Liver (tissue), 8 donors: ENCODE measurements at regions not wholly inside any gene's neighbourhood (a gene's known extent, or its start where the extent isn't known, plus 50 kb on each side); places are given as distances from the start of the nearest gene placed in this dataset.

Experiments
- DNase-seq: peaks from one replicate; pipeline ENCODE4 v3.0.0-alpha.2; 2017; ENCODE audit warnings: low spot score
- H3K27ac ChIP-seq, 2 donors: one replicate each; pipeline ENCODE4 v1.7.0; 2013; ENCODE audit warnings: inconsistent platforms in 2 of 2, low read length in 2 of 2, control low read depth in 1 of 2, low read depth in 1 of 2, mild to moderate bottlenecking in 1 of 2
- H3K27me3 ChIP-seq, 4 donors: one replicate each; pipeline versions ENCODE4 v1.6.1 to v1.7.0; 2013; ENCODE audit warnings: low read length in 3 of 4, inconsistent platforms in 1 of 4, mild to moderate bottlenecking in 1 of 4, moderate library complexity in 1 of 4; ENCODE audit not compliant: control insufficient read depth in 4 of 4, insufficient read depth in 4 of 4
- H3K36me3 ChIP-seq, 4 donors: one replicate each; pipeline versions ENCODE4 v1.6.1 to v1.7.0; 2013; ENCODE audit warnings: low read length in 3 of 4, mild to moderate bottlenecking in 3 of 4, low read depth in 1 of 4, moderate library complexity in 1 of 4; ENCODE audit not compliant: control insufficient read depth in 4 of 4, insufficient read depth in 3 of 4
- H3K4me1 ChIP-seq, 4 donors: one replicate each; pipeline versions ENCODE4 v1.6.1 to v1.7.0; 2013; ENCODE audit warnings: low read length in 3 of 4, mild to moderate bottlenecking in 3 of 4, moderate library complexity in 1 of 4; ENCODE audit not compliant: control insufficient read depth in 4 of 4, insufficient read depth in 4 of 4
- H3K4me3 ChIP-seq, 3 donors: one replicate each; pipeline versions ENCODE4 v1.6.1 to v1.7.0; 2013; ENCODE audit warnings: low read length in 3 of 3, control low read depth in 1 of 3, low read depth in 1 of 3, mild to moderate bottlenecking in 1 of 3
- H3K9ac ChIP-seq, 2 donors: one replicate each; pipeline ENCODE4 v1.7.0; 2013; ENCODE audit warnings: low read length in 2 of 2, mild to moderate bottlenecking in 2 of 2, moderate library complexity in 2 of 2, control low read depth in 1 of 2, low read depth in 1 of 2
- H3K9me3 ChIP-seq, 4 donors: one replicate each; pipeline versions ENCODE4 v1.6.1 to v1.7.0; 2013; ENCODE audit warnings: low read length in 3 of 4; ENCODE audit not compliant: control insufficient read depth in 4 of 4
- ATF3 ChIP-seq: IDR thresholded peaks from 2 replicates; pipeline ENCODE4 v1.6.1; 2016; ENCODE audit warnings: antibody characterized with exemption
- CTCF ChIP-seq: fragments of 150-350 bp; IDR thresholded peaks from 2 replicates; pipeline ENCODE4 v1.5.1; 2017; ENCODE audit warnings: improper control_type of control experiment, low read depth, low read length; ENCODE audit not compliant: missing input control
- EGR1 ChIP-seq, 2 donors: IDR thresholded peaks; 2 replicates each; pipeline ENCODE4 v1.6.1; 2016 to 2018; ENCODE audit warnings: antibody characterized with exemption in 2 of 2, low read depth in 2 of 2
- FOXA1 ChIP-seq: IDR thresholded peaks from 2 replicates; pipeline ENCODE4 v1.6.1; 2016; ENCODE audit warnings: antibody characterized with exemption
- FOXA2 ChIP-seq: IDR thresholded peaks from 2 replicates; pipeline ENCODE4 v1.6.1; 2016; ENCODE audit warnings: antibody characterized with exemption
- GABPA ChIP-seq, 2 donors: IDR thresholded peaks in 1 of 2; conservative IDR thresholded peaks in 1 of 2; 2 replicates each; pipeline ENCODE4 v1.6.1; 2016; ENCODE audit warnings: antibody characterized with exemption in 2 of 2, mild to moderate bottlenecking in 1 of 2, moderate library complexity in 1 of 2
- HNF4A ChIP-seq, 2 donors: conservative IDR thresholded peaks; 2 replicates each; pipeline ENCODE4 v1.6.1; 2016; ENCODE audit warnings: antibody characterized with exemption in 2 of 2, mild to moderate bottlenecking in 2 of 2
- HNF4G ChIP-seq: IDR thresholded peaks from 2 replicates; pipeline ENCODE4 v1.6.1; 2016; ENCODE audit warnings: antibody characterized with exemption
- JUND ChIP-seq, 2 donors: IDR thresholded peaks; 2 replicates each; pipeline ENCODE4 v1.6.1; 2016; ENCODE audit warnings: antibody characterized with exemption in 2 of 2
- NR2F2 ChIP-seq: IDR thresholded peaks from 2 replicates; pipeline ENCODE4 v1.6.1; 2016; ENCODE audit warnings: antibody characterized with exemption
- RAD21 ChIP-seq, 2 donors: IDR thresholded peaks; 2 replicates each; pipeline ENCODE4 v1.6.1; 2016; ENCODE audit warnings: antibody characterized with exemption in 2 of 2, mild to moderate bottlenecking in 2 of 2
- REST ChIP-seq: IDR thresholded peaks from 2 replicates; pipeline ENCODE4 v1.6.1; 2016; ENCODE audit warnings: antibody characterized with exemption, mild to moderate bottlenecking
- RXRA ChIP-seq, 2 donors: IDR thresholded peaks; 2 replicates each; pipeline ENCODE4 v1.6.1; 2017 to 2018; ENCODE audit warnings: antibody characterized with exemption in 2 of 2, mild to moderate bottlenecking in 1 of 2
- SP1 ChIP-seq: IDR thresholded peaks from 2 replicates; pipeline ENCODE4 v1.6.1; 2018; ENCODE audit warnings: antibody characterized with exemption, mild to moderate bottlenecking
- TAF1 ChIP-seq: conservative IDR thresholded peaks from 2 replicates; pipeline ENCODE4 v1.6.1; 2016; ENCODE audit warnings: antibody characterized with exemption, mild to moderate bottlenecking
- YY1 ChIP-seq: IDR thresholded peaks from 2 replicates; pipeline ENCODE4 v1.6.1; 2016; ENCODE audit warnings: antibody characterized with exemption, mild to moderate bottlenecking
- ZBTB33 ChIP-seq: IDR thresholded peaks from 2 replicates; pipeline ENCODE4 v1.6.1; 2016; ENCODE audit warnings: antibody characterized with exemption
- WGBS: extraction: QIAGEN DNeasy Blood & Tissue Kit; methylation state at CpG from one replicate; pipeline ENCODE4 v1.1.7; 2013; 5-methylcytosine and 5-hydroxymethylcytosine counted together
- donor health status: healthy.
- donor health status: healthy.
- donor health status: healthy.
- donor health status: healthy.
- donor health status: healthy.

GRCh38 chr3:43857361-43858293 lies 166.9 kb downstream of the ABHD5 start:
- 67% methylated on average over 6 of the region's 6 CpGs for WGBS
- H3K4me3 ChIP-seq = no peak overlapping the region
- peaks cover 0 to 9% (median 3%) of the 10 kb centered on the region in 4 donors for H3K27me3 ChIP-seq
- DNase-seq = peak; percentile 26
- no peak overlapping the region for H3K27ac ChIP-seq
- H3K36me3 ChIP-seq = no peaks in the 10 kb centered on the region
- no peaks in the 10 kb centered on the region for H3K9me3 ChIP-seq
- H3K9ac ChIP-seq = no peak overlapping the region
- H3K4me1 ChIP-seq = no peaks in the 10 kb centered on the region
- TF ChIP-seq GABPA (IDR thresholded peaks at IDR 0.05 in 1 of 2, conservative IDR thresholded peaks at IDR 0.05 in 1 of 2) = no peak
- no peak for TF ChIP-seq JUND (IDR thresholded peaks at IDR 0.05)
- no peak for TF ChIP-seq HNF4A (conservative IDR thresholded peaks at IDR 0.05)
- no peak for TF ChIP-seq YY1
- no peak for TF ChIP-seq FOXA2
- no peak for TF ChIP-seq SP1
- no peak for TF ChIP-seq TAF1
- TF ChIP-seq RXRA (IDR thresholded peaks at IDR 0.05) = no peak
- TF ChIP-seq HNF4G = no peak
- no peak for TF ChIP-seq NR2F2
- TF ChIP-seq RAD21 (IDR thresholded peaks at IDR 0.05) = no peak
- no peak for TF ChIP-seq REST
- TF ChIP-seq ATF3 = no peak
- no peak for TF ChIP-seq CTCF
- no peak for TF ChIP-seq ZBTB33
- no peak for TF ChIP-seq FOXA1
- TF ChIP-seq EGR1 (IDR thresholded peaks at IDR 0.05; ENCODE audit: low read depth in 2 of 2) = no peak
